ENCODE measurements at regions not wholly inside any gene's neighbourhood (a gene's known extent, or its start where the extent isn't known, plus 50 kb on each side); places are given as distances from the start of the nearest gene placed in this dataset.
"Not testable (repeated sequence)": the region's sequence is repeated elsewhere in the genome, so short reads cannot be mapped to it uniquely, and the experiment has no call there.

GRCh38 chr13:18836371-18837178 lies 345.0 kb downstream of the TUBA3C start:
- H3K9me3 Mint-ChIP-seq; ATAC-seq; H3K27ac Mint-ChIP-seq; DNase-seq (ENCODE audit: low spot score in 2 of 2): not testable (repeated sequence)
- H3K36me3 Mint-ChIP-seq: peaks cover 0 to 14% of the 10 kb centered on the region in 2 donors

- H3K36me3 Mint-ChIP-seq: peaks cover 0 to 14% of the 10 kb centered on the region in 2 donors
- H3K27ac Mint-ChIP-seq; DNase-seq (ENCODE audit: low spot score in 2 of 2); ATAC-seq; H3K9me3 Mint-ChIP-seq: not testable (repeated sequence)
These were observed 345.9 kb downstream of the TUBA3C start for GRCh38 chr13:18835754-18836153.

DNA sequence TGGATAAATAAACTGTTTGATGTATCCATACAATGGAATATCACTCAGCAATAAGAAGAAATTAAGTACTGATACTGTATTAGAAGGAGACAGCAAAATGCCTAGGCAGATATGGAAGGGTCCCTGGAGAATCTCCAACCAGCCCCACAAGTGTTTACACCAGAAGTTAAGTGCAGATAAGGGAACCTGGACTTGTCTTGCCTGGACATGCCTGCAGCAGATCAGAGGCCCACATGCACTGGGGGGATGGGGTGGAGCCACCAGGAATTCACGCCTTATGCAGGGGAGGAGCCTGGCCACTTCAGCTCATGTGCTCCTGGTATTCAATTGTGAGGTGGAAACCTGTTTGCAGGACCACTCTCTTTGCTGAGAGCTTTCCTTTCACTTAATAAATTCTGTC lies 356.9 kb downstream of the TUBA3C start:
- not testable (repeated sequence) for DNase-seq (ENCODE audit: low spot score in 2 of 2); H3K9me3 Mint-ChIP-seq; H3K36me3 Mint-ChIP-seq; H3K27ac Mint-ChIP-seq; ATAC-seq

GRCh38 chr13:18822655-18823639 lies 358.7 kb downstream of the TUBA3C start:
- not testable (repeated sequence) for DNase-seq (ENCODE audit: low spot score in 2 of 2); ATAC-seq

GRCh38 chr13:18773988-18774387 lies 407.6 kb downstream of the TUBA3C start:
- ATAC-seq; H3K27ac Mint-ChIP-seq; H3K36me3 Mint-ChIP-seq; H3K9me3 Mint-ChIP-seq; DNase-seq (ENCODE audit: low spot score in 2 of 2): not testable (repeated sequence)

More at GRCh38 chr13:18822655-18823639, 358.7 kb downstream of the TUBA3C start:
- H3K9me3 Mint-ChIP-seq, H3K27ac Mint-ChIP-seq, H3K36me3 Mint-ChIP-seq: not testable (repeated sequence)

DNA sequence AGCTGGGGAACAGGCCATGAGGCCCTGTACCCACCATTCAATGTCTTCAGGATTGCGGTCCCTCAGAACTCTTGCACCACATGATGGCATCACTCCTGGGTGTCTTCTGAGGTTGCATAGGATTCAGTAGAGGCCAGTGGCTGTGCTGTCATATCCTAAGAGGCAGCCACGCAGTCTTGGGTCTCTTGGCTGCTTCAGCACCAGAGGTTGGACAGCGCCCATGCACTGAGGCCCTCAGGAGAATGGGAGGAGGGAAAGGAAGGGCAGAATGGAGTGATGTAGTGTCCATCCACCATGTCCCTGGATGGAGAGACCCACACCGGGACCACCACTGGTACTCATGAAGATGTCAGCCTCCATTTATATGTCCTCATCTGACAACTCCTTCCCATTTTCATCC lies 439.9 kb downstream of the TUBA3C start:
- not testable (repeated sequence) for H3K27ac Mint-ChIP-seq; H3K9me3 Mint-ChIP-seq; ATAC-seq; H3K36me3 Mint-ChIP-seq; DNase-seq (ENCODE audit: low spot score in 2 of 2)

- peaks cover 0 to 9% of the 10 kb centered on the region in 2 donors for H3K9me3 Mint-ChIP-seq
- H3K27ac Mint-ChIP-seq: no peak overlapping the region
- ATAC-seq (no peak), DNase-seq (ENCODE audit: low spot score in 2 of 2) (no peak)
- H3K36me3 Mint-ChIP-seq: no peaks in the 10 kb centered on the region
These were observed 442.3 kb downstream of the TUBA3C start for GRCh38 chr13:18739310-18739709.

DNA sequence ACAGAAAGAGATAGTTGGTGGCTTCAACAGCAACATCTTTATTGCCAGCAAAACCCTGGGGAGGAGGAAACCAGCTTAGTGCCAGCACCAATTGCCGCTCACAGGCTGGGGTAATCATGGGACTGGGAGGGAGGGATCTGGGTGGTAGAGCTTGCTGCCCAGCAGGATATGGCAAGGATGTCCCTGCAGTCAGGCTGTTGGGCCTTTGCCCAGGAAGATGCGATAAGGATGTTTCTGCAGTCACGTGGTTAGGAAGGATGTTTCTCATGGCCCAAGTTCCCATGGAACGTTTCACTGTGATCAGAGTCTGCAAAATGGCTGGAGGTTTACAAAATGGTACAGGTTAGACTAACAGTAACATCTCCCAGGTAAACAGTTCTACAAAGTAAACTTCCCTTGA lies 443.5 kb downstream of the TUBA3C start:
- not testable (repeated sequence) for ATAC-seq; DNase-seq (ENCODE audit: low spot score in 2 of 2); H3K9me3 Mint-ChIP-seq; H3K36me3 Mint-ChIP-seq
- H3K27ac Mint-ChIP-seq: peak overlapping the region in 1 of 2 donors; percentile 29

DNA sequence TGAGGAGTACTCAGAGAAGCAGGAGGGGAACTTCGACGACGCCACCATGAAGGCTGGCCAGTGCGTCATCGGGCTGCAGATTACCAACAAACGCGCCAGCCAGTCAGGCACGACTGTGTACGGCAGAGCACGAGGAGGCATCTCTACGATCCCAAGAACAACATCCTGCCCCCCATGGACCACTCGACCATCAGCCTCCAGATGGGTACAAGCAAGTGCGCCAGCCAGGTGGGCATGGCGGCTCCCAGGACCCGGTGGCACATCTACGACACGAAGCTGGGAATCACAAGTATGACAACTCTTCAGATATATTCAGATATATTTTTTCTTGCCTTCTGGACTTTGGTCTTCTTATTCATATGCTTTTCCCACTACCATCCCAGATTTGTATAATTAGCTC lies 454.5 kb downstream of the TUBA3C start:
- not testable (repeated sequence) for H3K36me3 Mint-ChIP-seq; H3K27ac Mint-ChIP-seq; DNase-seq (ENCODE audit: low spot score in 2 of 2); H3K9me3 Mint-ChIP-seq; ATAC-seq

DNA sequence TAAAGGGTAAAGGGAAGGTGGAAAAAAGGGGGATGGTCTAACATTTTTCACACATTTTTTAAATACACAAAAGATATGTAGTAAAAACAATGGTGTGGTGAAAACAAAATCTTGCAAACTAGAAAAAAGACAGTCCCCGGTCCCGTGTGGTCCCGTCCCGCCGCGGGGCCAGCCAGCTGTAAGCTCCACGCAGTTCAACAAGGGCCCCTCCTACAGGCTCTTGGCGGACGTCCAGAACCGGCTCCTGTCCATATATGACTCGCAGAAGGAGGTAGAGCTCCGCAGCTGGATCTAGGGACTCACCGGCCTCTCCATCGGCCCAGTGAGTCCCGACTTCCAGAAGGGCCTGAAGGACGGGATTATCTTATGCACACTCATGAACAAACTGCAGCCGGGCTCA lies 455.1 kb downstream of the TUBA3C start:
- DNase-seq (ENCODE audit: low spot score in 2 of 2); H3K27ac Mint-ChIP-seq; ATAC-seq; H3K36me3 Mint-ChIP-seq; H3K9me3 Mint-ChIP-seq: not testable (repeated sequence)

DNA sequence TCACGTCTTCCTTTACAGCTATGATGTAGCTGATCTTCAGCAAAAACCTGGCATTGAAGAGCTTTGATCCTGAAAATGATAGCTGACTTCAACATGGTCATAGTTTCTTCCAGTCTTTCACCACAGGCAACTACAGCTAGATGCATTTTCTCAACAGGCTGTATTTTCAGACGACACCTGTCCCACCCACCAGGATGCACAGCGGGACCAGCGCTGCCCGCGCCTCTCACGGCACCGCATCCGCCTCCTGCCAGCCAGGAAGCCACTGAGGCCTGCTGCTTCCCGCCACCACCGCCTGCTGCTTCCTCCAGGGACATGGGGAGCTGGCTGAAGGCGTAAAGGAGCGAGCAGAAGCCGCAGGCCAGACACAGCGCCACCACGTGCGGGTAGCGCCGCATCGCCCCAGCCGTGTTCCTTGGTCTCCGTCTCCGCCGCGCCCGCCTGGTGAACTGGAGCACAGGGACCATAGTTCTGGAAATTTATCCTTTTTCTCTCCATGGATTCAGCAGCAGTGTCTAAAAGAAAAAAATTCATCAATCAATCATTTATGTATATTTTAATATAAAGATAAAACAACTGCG lies 456.3 kb downstream of the TUBA3C start:
- not testable (repeated sequence) for H3K36me3 Mint-ChIP-seq; H3K27ac Mint-ChIP-seq; DNase-seq (ENCODE audit: low spot score in 2 of 2); H3K9me3 Mint-ChIP-seq; ATAC-seq

DNA sequence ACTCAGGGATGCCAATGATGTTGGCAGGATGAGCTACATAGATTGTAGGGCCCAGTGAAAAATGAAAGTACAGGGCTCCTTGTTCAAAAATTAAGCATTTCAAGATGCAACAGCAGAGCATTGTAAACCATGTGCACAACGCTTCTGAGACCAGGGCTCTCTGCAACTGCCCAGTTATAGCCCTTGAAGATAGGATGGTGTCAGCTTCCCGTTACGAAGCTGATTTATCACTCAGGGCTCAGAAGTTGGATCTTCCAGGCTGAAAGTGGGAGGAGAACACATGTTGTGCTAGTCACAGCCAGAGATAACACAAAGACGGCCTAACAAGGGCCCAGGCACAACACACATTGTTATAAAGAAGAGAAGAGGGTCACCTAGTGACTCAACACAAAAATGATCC lies 466.7 kb downstream of the TUBA3C start:
- H3K9me3 Mint-ChIP-seq: peaks cover 4% of the 10 kb centered on the region in 2 donors
- ATAC-seq (no peak), DNase-seq (ENCODE audit: low spot score in 2 of 2) (no peak)
- H3K27ac Mint-ChIP-seq: no peak overlapping the region
- no peaks in the 10 kb centered on the region for H3K36me3 Mint-ChIP-seq

- not testable (repeated sequence) for H3K9me3 Mint-ChIP-seq; H3K36me3 Mint-ChIP-seq; DNase-seq (ENCODE audit: low spot score in 2 of 2); H3K27ac Mint-ChIP-seq; ATAC-seq
These were observed 471.0 kb downstream of the TUBA3C start for GRCh38 chr13:18710673-18711072.

GRCh38 chr13:18706538-18706937 lies 475.1 kb downstream of the TUBA3C start:
- not testable (repeated sequence) for ATAC-seq; H3K36me3 Mint-ChIP-seq; H3K27ac Mint-ChIP-seq; H3K9me3 Mint-ChIP-seq; DNase-seq (ENCODE audit: low spot score in 2 of 2)

- DNase-seq (ENCODE audit: low spot score in 2 of 2); H3K9me3 Mint-ChIP-seq; H3K36me3 Mint-ChIP-seq; ATAC-seq; H3K27ac Mint-ChIP-seq: not testable (repeated sequence)
These were observed 479.0 kb downstream of the TUBA3C start for GRCh38 chr13:18702464-18703247.

DNA sequence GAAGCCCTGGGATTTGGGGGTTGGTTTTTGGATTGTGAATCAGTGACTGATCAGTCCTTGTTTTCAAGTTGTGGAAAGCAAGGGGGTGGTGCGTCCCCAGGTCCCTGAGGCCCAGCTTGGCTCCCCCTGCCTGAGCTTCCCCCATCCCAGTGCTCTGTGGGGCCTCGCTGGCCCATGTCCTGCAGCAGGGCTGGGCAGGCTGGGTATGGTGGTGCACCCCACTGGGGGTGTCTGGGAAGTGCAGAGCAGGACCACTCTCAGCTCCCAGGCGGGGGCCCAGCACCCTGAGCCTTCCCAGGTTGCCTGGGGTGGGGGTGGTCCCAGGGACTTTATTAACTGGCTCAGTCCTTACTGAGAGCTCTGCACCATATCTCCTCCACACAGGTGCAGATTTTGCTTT lies 483.3 kb downstream of the TUBA3C start:
- not testable (repeated sequence) for H3K36me3 Mint-ChIP-seq; H3K9me3 Mint-ChIP-seq; H3K27ac Mint-ChIP-seq; ATAC-seq; DNase-seq (ENCODE audit: low spot score in 2 of 2)
